ENCODE measurements at regions not wholly inside any gene's neighbourhood (a gene's known extent, or its start where the extent isn't known, plus 50 kb on each side); places are given as distances from the start of the nearest gene placed in this dataset.

GRCh38 chr5:107184066-107184465 lies 486.7 kb downstream of the EFNA5 start:
- no peak for DNase-seq
- H3K27ac ChIP-seq: no peak overlapping the region
- no peaks in the 10 kb centered on the region for H3K36me3 ChIP-seq
- H3K9me3 ChIP-seq: no peaks in the 10 kb centered on the region
- H3K27me3 ChIP-seq: no peaks in the 10 kb centered on the region
- H3K4me3 ChIP-seq: no peak overlapping the region
- no peaks in the 10 kb centered on the region for H3K4me1 ChIP-seq
- no peak for TF ChIP-seq CTCF (IDR thresholded peaks at IDR 0.05)
- TF ChIP-seq POLR2AphosphoS5 (IDR thresholded peaks at IDR 0.05): no peak
- no peak for TF ChIP-seq POLR2A (IDR thresholded peaks at IDR 0.05)
- TF ChIP-seq EP300 (IDR thresholded peaks at IDR 0.05): no peak
- 74 to 87% methylated on average over 2 of the region's 2 CpGs for WGBS, 2 donors
- no peak for ATAC-seq (ENCODE audit: low FRiP score in 2 of 2)

DNA sequence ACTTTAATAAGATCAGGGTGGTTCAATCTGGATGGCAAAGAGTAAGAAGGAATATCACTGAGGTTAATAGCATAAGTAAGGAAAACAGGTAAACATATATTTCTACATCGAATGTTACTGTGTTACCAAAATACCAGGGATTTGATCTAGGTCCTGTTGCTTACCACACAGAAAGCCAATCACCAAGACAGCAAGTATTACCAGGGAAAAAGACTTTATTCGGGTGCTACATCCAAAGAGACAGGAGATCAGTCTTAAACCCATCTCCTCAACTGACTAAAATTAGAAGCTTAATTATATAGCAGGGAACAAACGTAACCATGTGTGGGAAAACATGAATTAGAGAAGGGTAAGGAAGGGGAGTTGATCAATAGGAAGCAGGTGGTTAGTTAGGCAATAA lies 500.1 kb downstream of the EFNA5 start:
- Histone ChIP-seq H3K4me3 (no peak overlapping the region), H3K9me3 (peaks cover 0 to 12% (median 3%) of the 10 kb centered on the region in 4 donors), H3K36me3 (no peaks in the 10 kb centered on the region), H3K27ac (no peak overlapping the region), H3K4me1 (no peaks in the 10 kb centered on the region), H3K27me3 (no peaks in the 10 kb centered on the region)
- DNase-seq (no peak), ATAC-seq (ENCODE audit: low FRiP score in 2 of 2) (no peak)
- TF ChIP-seq CTCF (IDR thresholded peaks at IDR 0.05) (no peak), POLR2A (IDR thresholded peaks at IDR 0.05) (no peak), POLR2AphosphoS5 (IDR thresholded peaks at IDR 0.05) (no peak), EP300 (IDR thresholded peaks at IDR 0.05) (no peak)
- 77 to 88% methylated on average over 3 of the region's 3 CpGs for WGBS, 2 donors

DNA sequence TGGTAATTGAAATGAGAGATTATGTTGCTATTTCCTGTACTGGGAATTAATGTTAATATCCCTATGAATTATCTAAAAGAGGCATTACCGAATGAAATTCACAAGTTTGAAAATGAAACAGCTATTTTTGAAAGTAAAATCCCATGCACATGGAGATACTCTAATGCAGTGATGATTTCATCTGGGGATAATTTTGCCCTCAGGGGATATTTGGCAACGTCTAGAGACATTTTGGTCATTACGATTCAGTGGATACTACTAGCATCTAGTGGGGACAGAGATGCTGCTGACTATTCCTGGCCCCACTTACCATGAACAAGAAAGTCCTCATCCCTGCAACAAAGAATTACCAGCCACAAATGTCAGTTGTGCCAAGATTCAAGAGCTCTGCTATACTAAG lies 500.9 kb downstream of the EFNA5 start:
- 85 to 88% methylated on average over 3 of the region's 3 CpGs for WGBS, 2 donors
- ATAC-seq (ENCODE audit: low FRiP score in 2 of 2): no peak
- no peak for DNase-seq
- no peak overlapping the region for H3K4me3 ChIP-seq
- H3K27me3 ChIP-seq: no peaks in the 10 kb centered on the region
- H3K9me3 ChIP-seq: peaks cover 0 to 12% (median 3%) of the 10 kb centered on the region in 4 donors
- H3K27ac ChIP-seq: no peak overlapping the region
- no peaks in the 10 kb centered on the region for H3K4me1 ChIP-seq
- H3K36me3 ChIP-seq: no peaks in the 10 kb centered on the region
- TF ChIP-seq CTCF (IDR thresholded peaks at IDR 0.05): no peak
- no peak for TF ChIP-seq POLR2A (IDR thresholded peaks at IDR 0.05)
- no peak for TF ChIP-seq POLR2AphosphoS5 (IDR thresholded peaks at IDR 0.05)

- DNase-seq (no peak), ATAC-seq (ENCODE audit: low FRiP score in 2 of 2) (no peak)
- H3K36me3 ChIP-seq: no peaks in the 10 kb centered on the region
- H3K4me3 ChIP-seq: no peak overlapping the region
- no peak overlapping the region for H3K27ac ChIP-seq
- no peaks in the 10 kb centered on the region for H3K4me1 ChIP-seq
- H3K9me3 ChIP-seq: peaks cover 0 to 12% (median 3%) of the 10 kb centered on the region in 4 donors
- TF ChIP-seq CTCF (IDR thresholded peaks at IDR 0.05): no peak
- TF ChIP-seq POLR2AphosphoS5 (IDR thresholded peaks at IDR 0.05): no peak
- TF ChIP-seq POLR2A (IDR thresholded peaks at IDR 0.05): no peak
- no peak for TF ChIP-seq EP300 (IDR thresholded peaks at IDR 0.05)
- 82 to 88% methylated on average over 8 of the region's 8 CpGs for WGBS, 2 donors
- H3K27me3 ChIP-seq: no peaks in the 10 kb centered on the region
These were observed 501.6 kb downstream of the EFNA5 start for GRCh38 chr5:107168848-107169752.

GRCh38 chr5:107168086-107168485 lies 502.7 kb downstream of the EFNA5 start:
- no peak for ATAC-seq (ENCODE audit: low FRiP score in 2 of 2)
- TF ChIP-seq CTCF (IDR thresholded peaks at IDR 0.05) (no peak), POLR2A (IDR thresholded peaks at IDR 0.05) (no peak), EP300 (IDR thresholded peaks at IDR 0.05) (no peak), POLR2AphosphoS5 (IDR thresholded peaks at IDR 0.05) (no peak)
- Histone ChIP-seq H3K4me3 (no peak overlapping the region), H3K36me3 (no peaks in the 10 kb centered on the region), H3K4me1 (no peaks in the 10 kb centered on the region), H3K27ac (no peak overlapping the region), H3K27me3 (no peaks in the 10 kb centered on the region), H3K9me3 (peaks cover 0 to 12% (median 3%) of the 10 kb centered on the region in 4 donors)
- WGBS, 2 donors: 79 to 86% methylated on average over 1 of the region's 1 CpG
- DNase-seq: no peak
